ENCODE measurements at regions not wholly inside any gene's neighbourhood (a gene's known extent, or its start where the extent isn't known, plus 50 kb on each side); places are given as distances from the start of the nearest gene placed in this dataset.

- CTCF ChIA-PET: no interaction called here
- POLR2A ChIA-PET (ENCODE audit: unreplicated experiment): no interaction called here
- Histone ChIP-seq H2AFZ (ENCODE audit: low read length) (no peak overlapping the region), H3K79me2 (ENCODE audit: low read length) (no peaks in the 10 kb centered on the region), H3F3A (ENCODE audit: low read length, unreplicated experiment) (no peaks in the 10 kb centered on the region), H4K20me1 (ENCODE audit: low read length) (no peaks in the 10 kb centered on the region), H3K27ac (ENCODE audit: low read length) (no peak overlapping the region), H3K27me3 (ENCODE audit: low read length) (no peaks in the 10 kb centered on the region), H3K9me3 (ENCODE audit: low read length) (0 out of 2 replicates have a peak, but pooled peaks cover 16% of the 10 kb centered on the region), H3K4me2 (ENCODE audit: low read length) (no peak overlapping the region), H3K4me1 (ENCODE audit: insufficient read depth, low read length) (no peaks in the 10 kb centered on the region), H3K9ac (ENCODE audit: low read length) (no peak overlapping the region), H3K4me3 (ENCODE audit: low read length) (no peak overlapping the region), H3K36me3 (ENCODE audit: low read depth, low read length) (0 out of 2 replicates have a peak, but pooled peaks cover 4% of the 10 kb centered on the region), H3K9me2 (replicated peaks; ENCODE audit: low read length) (no peaks in the 10 kb centered on the region)
- BruUV-seq (replicated peaks): no TSS peak
- intact Hi-C loops (cut with micrococcal nuclease): no loop called here
- DNase-seq (no peak), ATAC-seq (no peak)
- no peak for TF ChIP-seq EZH2phosphoT487 (IDR thresholded peaks at IDR 0.05; ENCODE audit: borderline replicate concordance, low read length)
- TF ChIP-seq CTCF (conservative IDR thresholded peaks at IDR 0.05; ENCODE audit: low read depth, low read length): no peak
- TF ChIP-seq EZH2 (IDR thresholded peaks at IDR 0.05; ENCODE audit: low read length, unreplicated experiment): no peak
Observed at GRCh38 chr2:9063023-9063606, 59.6 kb upstream of the MBOAT2 start.

DNA sequence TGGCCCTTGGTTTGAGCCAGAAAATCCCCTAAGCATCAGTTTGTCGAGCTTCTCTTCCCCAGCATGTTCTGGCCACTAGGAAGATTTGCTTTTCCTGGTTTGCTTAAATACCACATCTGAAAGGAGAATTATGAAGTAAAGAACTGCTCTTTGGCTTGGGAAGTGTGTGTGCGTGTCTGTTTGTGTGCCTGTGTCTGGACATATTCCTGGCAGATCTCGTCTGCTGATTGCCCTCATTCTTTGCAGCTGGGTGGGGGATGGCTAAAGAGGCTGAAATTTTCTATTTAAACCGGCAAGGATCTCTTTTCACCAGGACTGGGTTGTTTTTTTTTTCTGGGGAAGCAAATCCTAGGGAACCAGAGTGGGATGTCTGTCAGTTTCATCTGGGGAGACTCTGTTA is 57.3 kb upstream of the MBOAT2 start:
- intact Hi-C loops (cut with micrococcal nuclease): no loop called here
- no peaks in the 10 kb centered on the region for H3F3A ChIP-seq (ENCODE audit: low read length, unreplicated experiment)
- TF ChIP-seq EZH2phosphoT487 (IDR thresholded peaks at IDR 0.05; ENCODE audit: borderline replicate concordance, low read length): no peak
- H3K36me3 ChIP-seq (ENCODE audit: low read depth, low read length): 0 out of 2 replicates have a peak, but pooled peaks cover 4% of the 10 kb centered on the region
- no peak overlapping the region for H2AFZ ChIP-seq (ENCODE audit: low read length)
- no peak for DNase-seq
- H3K4me2 ChIP-seq (ENCODE audit: low read length): no peak overlapping the region
- no peaks in the 10 kb centered on the region for H3K79me2 ChIP-seq (ENCODE audit: low read length)
- no peaks in the 10 kb centered on the region for H3K4me1 ChIP-seq (ENCODE audit: insufficient read depth, low read length)
- H4K20me1 ChIP-seq (ENCODE audit: low read length): no peaks in the 10 kb centered on the region
- ATAC-seq: no peak
- ChIA-PET POLR2A (ENCODE audit: unreplicated experiment) (no interaction called here), CTCF (no interaction called here)
- H3K9me2 ChIP-seq (replicated peaks; ENCODE audit: low read length): no peaks in the 10 kb centered on the region
- no peaks in the 10 kb centered on the region for H3K27me3 ChIP-seq (ENCODE audit: low read length)
- 0 out of 2 replicates have a peak, but pooled peaks cover 8% of the 10 kb centered on the region for H3K9me3 ChIP-seq (ENCODE audit: low read length)
- no peak overlapping the region for H3K27ac ChIP-seq (ENCODE audit: low read length)
- no TSS peak for BruUV-seq (replicated peaks)
- H3K4me3 ChIP-seq (ENCODE audit: low read length): no peak overlapping the region
- no peak overlapping the region for H3K9ac ChIP-seq (ENCODE audit: low read length)

GRCh38 chr2:9057939-9058761 is 54.7 kb upstream of the MBOAT2 start:
- H4K20me1 ChIP-seq (ENCODE audit: low read length): no peaks in the 10 kb centered on the region
- H3K9ac ChIP-seq (ENCODE audit: low read length): no peak overlapping the region
- ChIA-PET POLR2A (ENCODE audit: unreplicated experiment) (no interaction called here), CTCF (no interaction called here)
- DNase-seq: no peak
- H3K4me2 ChIP-seq (ENCODE audit: low read length): no peak overlapping the region
- no peak overlapping the region for H3K27ac ChIP-seq (ENCODE audit: low read length)
- intact Hi-C loops (cut with micrococcal nuclease): no loop called here
- no TSS peak for BruUV-seq (replicated peaks)
- no peak overlapping the region for H3K4me3 ChIP-seq (ENCODE audit: low read length)
- H3K4me1 ChIP-seq (ENCODE audit: insufficient read depth, low read length): peaks cover 6% of the 10 kb centered on the region; the same call in 1 of the 2 replicates
- no peaks in the 10 kb centered on the region for H3K27me3 ChIP-seq (ENCODE audit: low read length)
- no peaks in the 10 kb centered on the region for H3K9me3 ChIP-seq (ENCODE audit: low read length)
- no peak overlapping the region for H2AFZ ChIP-seq (ENCODE audit: low read length)
- TF ChIP-seq EZH2phosphoT487 (IDR thresholded peaks at IDR 0.05; ENCODE audit: borderline replicate concordance, low read length): no peak
- TF ChIP-seq EZH2 (IDR thresholded peaks at IDR 0.05; ENCODE audit: low read length, unreplicated experiment): no peak
- no peak for ATAC-seq
- no peaks in the 10 kb centered on the region for H3F3A ChIP-seq (ENCODE audit: low read length, unreplicated experiment)
- no peaks in the 10 kb centered on the region for H3K9me2 ChIP-seq (replicated peaks; ENCODE audit: low read length)
- H3K79me2 ChIP-seq (ENCODE audit: low read length): no peaks in the 10 kb centered on the region
- H3K36me3 ChIP-seq (ENCODE audit: low read depth, low read length): no peaks in the 10 kb centered on the region

Data from PC-3 (cell line).